ENCODE measurements at regions not wholly inside any gene's neighbourhood (a gene's known extent, or its start where the extent isn't known, plus 50 kb on each side); places are given as distances from the start of the nearest gene placed in this dataset.

- no peak for TF ChIP-seq CTCF (IDR thresholded peaks at IDR 0.05)
- no peak for TF ChIP-seq POLR2AphosphoS5 (IDR thresholded peaks at IDR 0.05)
These were observed 79.9 kb upstream of the ANKRD55 start for GRCh38 chr5:56313004-56313531.

All from prostate gland (tissue), 2 donors.